ENCODE measurements at regions not wholly inside any gene's neighbourhood (a gene's known extent, or its start where the extent isn't known, plus 50 kb on each side); places are given as distances from the start of the nearest gene placed in this dataset.

DNA sequence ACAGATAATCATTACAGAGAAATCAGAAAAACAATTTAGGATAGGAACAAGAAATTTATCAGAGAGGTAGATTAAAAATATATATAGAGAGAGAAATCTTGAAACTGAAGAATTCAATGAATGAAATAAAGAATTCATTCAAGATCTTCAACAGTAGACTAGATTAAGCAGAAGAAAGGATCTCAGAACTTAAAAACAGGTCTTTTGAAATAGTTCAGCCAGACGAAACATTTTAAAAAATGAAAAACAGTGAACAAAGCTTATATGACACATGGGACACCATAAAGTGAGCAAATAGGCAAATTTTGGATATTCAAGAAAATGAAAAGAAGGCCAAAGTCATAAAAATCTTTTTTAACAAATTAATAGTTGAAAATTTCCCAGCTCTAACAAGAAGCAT, 138.8 kb downstream of the CASP12 start:
- no peak for TF ChIP-seq CTCF (conservative IDR thresholded peaks at IDR 0.05 in 1 of 2, IDR thresholded peaks at IDR 0.05 in 1 of 2; ENCODE audit: extremely low read depth in 1 of 2, insufficient read depth in 1 of 2, low read depth in 1 of 2, low read length in 2 of 2)
- no peak for TF ChIP-seq EZH2 (IDR thresholded peaks at IDR 0.05; ENCODE audit: borderline replicate concordance, low read length)
